ENCODE measurements at regions not wholly inside any gene's neighbourhood (a gene's known extent, or its start where the extent isn't known, plus 50 kb on each side); places are given as distances from the start of the nearest gene placed in this dataset.
"Not testable (repeated sequence)": the region's sequence is repeated elsewhere in the genome, so short reads cannot be mapped to it uniquely, and the experiment has no call there.

GRCh38 chr5:87722286-87722685 is 309.6 kb upstream of the CCNH start (continued):
- no peak for TF ChIP-seq MAX (IDR thresholded peaks at IDR 0.05)

GRCh38 chr5:87718224-87718925 is 305.6 kb upstream of the CCNH start:
- FAIRE-seq; POLR2A ChIA-PET; H3K27ac ChIP-seq; DNase-seq (ENCODE audit: low read depth in 1 of 2, low spot score in 1 of 2); H3K4me1 ChIP-seq; H3K9me3 ChIP-seq; H3K4me3 ChIP-seq; ATAC-seq; H3K4me2 ChIP-seq: not testable (repeated sequence)
- CTCF ChIA-PET, result interaction anchor here (0.6 kb wide), 1 partner anchor 50 kb away, joined by 3 read pairs; no protein-coding TSS in a partner anchor
- 30% methylated on average over 15 of the region's 15 CpGs for WGBS (ENCODE audit: missing lambda C conversion rate)

DNA sequence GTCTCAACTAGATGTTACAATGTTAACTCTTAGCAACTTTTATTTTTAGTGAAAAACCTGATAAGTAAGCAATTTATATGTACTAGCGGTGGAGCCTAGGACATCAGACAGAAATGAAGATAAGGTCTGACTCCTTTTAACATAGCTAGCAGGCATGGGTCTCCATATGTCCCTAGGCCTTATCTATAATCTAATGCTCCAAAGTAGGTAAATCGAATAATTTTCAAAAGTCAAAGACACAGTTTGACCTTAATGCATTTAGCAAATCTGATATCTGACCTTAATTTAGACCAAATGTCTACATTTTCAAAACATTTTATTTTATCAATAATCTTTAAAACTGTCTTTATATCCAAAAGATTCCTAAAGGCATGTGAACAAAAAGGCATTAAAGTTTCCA is 305.0 kb upstream of the CCNH start:
- Histone ChIP-seq H3K4me2 (no peak overlapping the region), H3K4me3 (no peak overlapping the region), H3K9me3 (no peaks in the 10 kb centered on the region), H3K4me1 (no peaks in the 10 kb centered on the region), H3K27ac (no peak overlapping the region)
- no peak for ATAC-seq
- 18% methylated on average over 2 of the region's 2 CpGs for WGBS (ENCODE audit: missing lambda C conversion rate)
- CTCF ChIA-PET, result interaction anchor here (0.6 kb wide), 1 partner anchor 49 kb away, joined by 3 read pairs; no protein-coding TSS in a partner anchor
- POLR2A ChIA-PET, result no interaction called here
- DNase-seq (ENCODE audit: low read depth in 1 of 2, low spot score in 1 of 2), result no peak
- no peak for TF ChIP-seq CTCF (IDR thresholded peaks at IDR 0.05)
- no peak for TF ChIP-seq POLR2A (IDR thresholded peaks at IDR 0.05; ENCODE audit: low read length)
- TF ChIP-seq JUN (IDR thresholded peaks at IDR 0.05), result no peak
- no peak for TF ChIP-seq NPAS2 (CRISPR knock-in tag; IDR thresholded peaks at IDR 0.05; ENCODE audit: borderline replicate concordance)
- no peak for TF ChIP-seq CHD2 (IDR thresholded peaks at IDR 0.05; ENCODE audit: low read length, partially characterized antibody)
- TF ChIP-seq, protein P1, sequence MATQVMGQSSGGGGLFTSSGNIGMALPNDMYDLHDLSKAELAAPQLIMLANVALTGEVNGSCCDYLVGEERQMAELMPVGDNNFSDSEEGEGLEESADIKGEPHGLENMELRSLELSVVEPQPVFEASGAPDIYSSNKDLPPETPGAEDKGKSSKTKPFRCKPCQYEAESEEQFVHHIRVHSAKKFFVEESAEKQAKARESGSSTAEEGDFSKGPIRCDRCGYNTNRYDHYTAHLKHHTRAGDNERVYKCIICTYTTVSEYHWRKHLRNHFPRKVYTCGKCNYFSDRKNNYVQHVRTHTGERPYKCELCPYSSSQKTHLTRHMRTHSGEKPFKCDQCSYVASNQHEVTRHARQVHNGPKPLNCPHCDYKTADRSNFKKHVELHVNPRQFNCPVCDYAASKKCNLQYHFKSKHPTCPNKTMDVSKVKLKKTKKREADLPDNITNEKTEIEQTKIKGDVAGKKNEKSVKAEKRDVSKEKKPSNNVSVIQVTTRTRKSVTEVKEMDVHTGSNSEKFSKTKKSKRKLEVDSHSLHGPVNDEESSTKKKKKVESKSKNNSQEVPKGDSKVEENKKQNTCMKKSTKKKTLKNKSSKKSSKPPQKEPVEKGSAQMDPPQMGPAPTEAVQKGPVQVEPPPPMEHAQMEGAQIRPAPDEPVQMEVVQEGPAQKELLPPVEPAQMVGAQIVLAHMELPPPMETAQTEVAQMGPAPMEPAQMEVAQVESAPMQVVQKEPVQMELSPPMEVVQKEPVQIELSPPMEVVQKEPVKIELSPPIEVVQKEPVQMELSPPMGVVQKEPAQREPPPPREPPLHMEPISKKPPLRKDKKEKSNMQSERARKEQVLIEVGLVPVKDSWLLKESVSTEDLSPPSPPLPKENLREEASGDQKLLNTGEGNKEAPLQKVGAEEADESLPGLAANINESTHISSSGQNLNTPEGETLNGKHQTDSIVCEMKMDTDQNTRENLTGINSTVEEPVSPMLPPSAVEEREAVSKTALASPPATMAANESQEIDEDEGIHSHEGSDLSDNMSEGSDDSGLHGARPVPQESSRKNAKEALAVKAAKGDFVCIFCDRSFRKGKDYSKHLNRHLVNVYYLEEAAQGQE (IDR thresholded peaks at IDR 0.05), result no peak
- no peak for FAIRE-seq

- TF ChIP-seq BCL3 (IDR thresholded peaks at IDR 0.05) (no peak), ESRRA (IDR thresholded peaks at IDR 0.05; ENCODE audit: borderline replicate concordance, low read length) (no peak), ZSCAN20 (CRISPR knock-in tag; IDR thresholded peaks at IDR 0.05) (no peak), CEBPB (IDR thresholded peaks at IDR 0.05) (no peak), CTCF (IDR thresholded peaks at IDR 0.05) (no peak), MAX (IDR thresholded peaks at IDR 0.05) (no peak), CBX8 (IDR thresholded peaks at IDR 0.05) (no peak), ZC3H11A (IDR thresholded peaks at IDR 0.05) (no peak)
- TF ChIP-seq, protein P2, sequence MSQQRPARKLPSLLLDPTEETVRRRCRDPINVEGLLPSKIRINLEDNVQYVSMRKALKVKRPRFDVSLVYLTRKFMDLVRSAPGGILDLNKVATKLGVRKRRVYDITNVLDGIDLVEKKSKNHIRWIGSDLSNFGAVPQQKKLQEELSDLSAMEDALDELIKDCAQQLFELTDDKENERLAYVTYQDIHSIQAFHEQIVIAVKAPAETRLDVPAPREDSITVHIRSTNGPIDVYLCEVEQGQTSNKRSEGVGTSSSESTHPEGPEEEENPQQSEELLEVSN (IDR thresholded peaks at IDR 0.05; ENCODE audit: borderline replicate concordance, low read depth), result no peak
- H3K9me3 ChIP-seq, result no peaks in the 10 kb centered on the region
- DNase-seq (ENCODE audit: low read depth in 1 of 2, low spot score in 1 of 2) (no peak), FAIRE-seq (no peak), ATAC-seq (no peak)
- CTCF ChIA-PET, result no interaction called here
- no peak overlapping the region for H3K4me2 ChIP-seq
- POLR2A ChIA-PET, result no interaction called here
- H3K4me1 ChIP-seq, result no peaks in the 10 kb centered on the region
- H3K27ac ChIP-seq, result no peak overlapping the region
- H3K4me3 ChIP-seq, result no peak overlapping the region
- 3% methylated on average over 1 of the region's 1 CpG for WGBS (ENCODE audit: missing lambda C conversion rate)
Observed at GRCh38 chr5:87705876-87706275, 293.1 kb upstream of the CCNH start.
